ENCODE measurements at regions not wholly inside any gene's neighbourhood (a gene's known extent, or its start where the extent isn't known, plus 50 kb on each side); places are given as distances from the start of the nearest gene placed in this dataset.

DNA sequence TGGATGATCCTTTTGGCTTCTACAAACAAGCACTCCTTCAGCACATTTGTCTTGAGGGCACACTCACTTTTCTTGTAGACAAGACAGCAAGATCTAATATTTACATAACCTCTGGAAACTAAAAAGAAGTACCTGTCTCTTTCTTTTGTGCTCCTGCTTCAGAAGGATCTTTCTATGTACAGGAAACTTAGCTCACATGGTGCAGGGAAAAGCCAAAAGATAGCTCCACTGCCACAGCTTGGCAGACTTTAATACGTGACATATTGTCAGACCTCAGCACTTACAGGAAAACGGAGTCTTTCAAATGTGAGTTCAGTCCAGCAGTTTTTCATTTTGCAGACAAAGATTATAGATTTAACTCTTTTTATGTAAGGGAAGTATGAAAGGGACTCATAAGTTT is 225.5 kb upstream of the SAMSN1 start:
- no peaks in the 10 kb centered on the region for H3K4me1 ChIP-seq (ENCODE audit: control insufficient read depth, insufficient read depth, low read length)
- ChIA-PET CTCF (no interaction called here), POLR2A (no interaction called here)

DNA sequence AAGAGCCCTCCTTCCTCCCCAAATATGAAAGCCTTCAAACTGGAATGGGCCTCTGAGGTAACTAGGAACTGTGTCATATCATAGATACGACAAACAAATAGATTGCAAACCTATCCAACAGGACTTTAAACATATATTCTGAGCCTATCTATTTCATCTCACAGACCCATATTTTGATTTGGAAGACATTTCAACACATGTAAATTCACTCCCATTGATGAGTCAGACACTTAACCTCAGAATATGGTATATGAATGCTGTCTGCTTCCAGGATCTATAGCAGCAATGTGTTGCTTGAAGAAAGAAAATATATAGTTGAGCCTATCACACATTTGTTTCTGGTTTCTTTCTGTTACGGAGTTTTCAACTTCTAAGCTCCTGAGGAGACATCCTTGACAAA is 221.9 kb upstream of the SAMSN1 start:
- CTCF ChIA-PET: no interaction called here
- H3K4me3 ChIP-seq (ENCODE audit: low read depth, low read length): no peak overlapping the region

More for the DNA sequence above, 225.5 kb upstream of the SAMSN1 start:
- Histone ChIP-seq H3K4me3 (ENCODE audit: low read depth, low read length) (no peak overlapping the region), H3K27ac (ENCODE audit: extremely low read depth, low read depth, low read length) (no peak overlapping the region), H3K9me3 (ENCODE audit: control insufficient read depth, insufficient read depth, low read depth, low read length) (no peaks in the 10 kb centered on the region), H3K36me3 (ENCODE audit: control insufficient read depth in 2 of 2, insufficient read depth in 1 of 2, low read length in 2 of 2) (no peaks in the 10 kb centered on the region)
- no peak for TF ChIP-seq ZNF701 (tag by site-specific recombination; IDR thresholded peaks at IDR 0.05)
- TF ChIP-seq, protein P1, sequence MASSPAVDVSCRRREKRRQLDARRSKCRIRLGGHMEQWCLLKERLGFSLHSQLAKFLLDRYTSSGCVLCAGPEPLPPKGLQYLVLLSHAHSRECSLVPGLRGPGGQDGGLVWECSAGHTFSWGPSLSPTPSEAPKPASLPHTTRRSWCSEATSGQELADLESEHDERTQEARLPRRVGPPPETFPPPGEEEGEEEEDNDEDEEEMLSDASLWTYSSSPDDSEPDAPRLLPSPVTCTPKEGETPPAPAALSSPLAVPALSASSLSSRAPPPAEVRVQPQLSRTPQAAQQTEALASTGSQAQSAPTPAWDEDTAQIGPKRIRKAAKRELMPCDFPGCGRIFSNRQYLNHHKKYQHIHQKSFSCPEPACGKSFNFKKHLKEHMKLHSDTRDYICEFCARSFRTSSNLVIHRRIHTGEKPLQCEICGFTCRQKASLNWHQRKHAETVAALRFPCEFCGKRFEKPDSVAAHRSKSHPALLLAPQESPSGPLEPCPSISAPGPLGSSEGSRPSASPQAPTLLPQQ (tag by site-specific recombination; IDR thresholded peaks at IDR 0.05): no peak
- no peak for TF ChIP-seq ZNF776 (tag by site-specific recombination; IDR thresholded peaks at IDR 0.05; ENCODE audit: borderline replicate concordance)
- TF ChIP-seq BCL11B (tag by site-specific recombination; IDR thresholded peaks at IDR 0.05; ENCODE audit: low read depth): no peak
- no peak for TF ChIP-seq KLF10 (tag by site-specific recombination; IDR thresholded peaks at IDR 0.05)
- TF ChIP-seq ZFP3 (tag by site-specific recombination; IDR thresholded peaks at IDR 0.05; ENCODE audit: low read depth): no peak
- TF ChIP-seq GLIS2 (tag by site-specific recombination; IDR thresholded peaks at IDR 0.05): no peak

DNA sequence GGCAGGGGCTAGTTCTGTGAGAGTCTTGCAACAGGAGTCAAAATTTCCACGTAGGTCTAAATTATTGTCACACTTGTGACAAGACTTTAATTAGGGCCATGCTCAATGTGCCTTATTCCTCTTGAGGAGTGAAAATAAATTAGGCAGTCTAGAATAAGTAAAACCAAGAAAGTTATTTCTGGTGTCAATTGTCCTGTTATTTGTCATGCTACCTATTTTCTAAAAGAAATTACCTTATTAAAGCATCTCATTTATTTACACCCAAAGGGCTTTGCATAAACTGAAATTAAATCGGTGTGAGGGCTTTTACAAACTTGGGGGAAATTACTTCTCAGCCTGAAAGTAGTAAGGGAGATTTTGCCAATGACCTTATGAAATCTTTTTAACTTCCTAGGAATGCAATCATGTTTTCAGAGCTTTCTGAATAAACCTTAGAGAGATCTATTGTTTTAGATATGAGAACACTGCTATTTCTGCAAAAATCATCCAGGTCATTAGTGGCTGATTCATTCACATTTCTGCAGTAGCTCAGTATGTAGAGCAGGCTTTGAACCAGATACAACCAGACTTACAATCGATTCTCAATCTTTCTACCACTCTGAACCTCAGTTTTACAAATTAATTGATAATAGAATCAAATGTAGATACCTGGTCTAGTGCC is 221.2 kb upstream of the SAMSN1 start:
- H3K4me3 ChIP-seq (ENCODE audit: low read depth, low read length): no peak overlapping the region
- TF ChIP-seq ZBTB17 (tag by site-specific recombination; IDR thresholded peaks at IDR 0.05): no peak
- TF ChIP-seq BCL11A (tag by site-specific recombination; IDR thresholded peaks at IDR 0.05; ENCODE audit: low read depth): no peak
- no peak for TF ChIP-seq ZNF560 (tag by site-specific recombination; IDR thresholded peaks at IDR 0.05; ENCODE audit: borderline replicate concordance)
- no peak for TF ChIP-seq OSR2 (tag by site-specific recombination; IDR thresholded peaks at IDR 0.05)
- TF ChIP-seq, protein P2, sequence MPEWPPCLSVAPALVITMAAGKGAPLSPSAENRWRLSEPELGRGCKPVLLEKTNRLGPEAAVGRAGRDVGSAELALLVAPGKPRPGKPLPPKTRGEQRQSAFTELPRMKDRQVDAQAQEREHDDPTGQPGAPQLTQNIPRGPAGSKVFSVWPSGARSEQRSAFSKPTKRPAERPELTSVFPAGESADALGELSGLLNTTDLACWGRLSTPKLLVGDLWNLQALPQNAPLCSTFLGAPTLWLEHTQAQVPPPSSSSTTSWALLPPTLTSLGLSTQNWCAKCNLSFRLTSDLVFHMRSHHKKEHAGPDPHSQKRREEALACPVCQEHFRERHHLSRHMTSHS (tag by site-specific recombination; IDR thresholded peaks at IDR 0.05): no peak
- POLR2A ChIA-PET: no interaction called here
- no peaks in the 10 kb centered on the region for H3K9me3 ChIP-seq (ENCODE audit: control insufficient read depth, insufficient read depth, low read depth, low read length)
- CTCF ChIA-PET: interaction anchor here (1.0 kb wide), 1 partner anchor 29 kb away, joined by 3 read pairs; no protein-coding TSS in a partner anchor
- H3K4me1 ChIP-seq (ENCODE audit: control insufficient read depth, insufficient read depth, low read length): no peaks in the 10 kb centered on the region
- no peaks in the 10 kb centered on the region for H3K36me3 ChIP-seq (ENCODE audit: control insufficient read depth in 2 of 2, insufficient read depth in 1 of 2, low read length in 2 of 2)
- H3K27ac ChIP-seq (ENCODE audit: extremely low read depth, low read depth, low read length): no peak overlapping the region

More for the DNA sequence above, 221.9 kb upstream of the SAMSN1 start:
- no peaks in the 10 kb centered on the region for H3K36me3 ChIP-seq (ENCODE audit: control insufficient read depth in 2 of 2, insufficient read depth in 1 of 2, low read length in 2 of 2)
- H3K9me3 ChIP-seq (ENCODE audit: control insufficient read depth, insufficient read depth, low read depth, low read length): no peaks in the 10 kb centered on the region
- H3K27ac ChIP-seq (ENCODE audit: extremely low read depth, low read depth, low read length): no peak overlapping the region
- H3K4me1 ChIP-seq (ENCODE audit: control insufficient read depth, insufficient read depth, low read length): no peaks in the 10 kb centered on the region
- POLR2A ChIA-PET: no interaction called here
- TF ChIP-seq ZBTB8A (tag by site-specific recombination; IDR thresholded peaks at IDR 0.05) (no peak), ZNF221 (tag by site-specific recombination; IDR thresholded peaks at IDR 0.05; ENCODE audit: borderline replicate concordance) (no peak)

DNA sequence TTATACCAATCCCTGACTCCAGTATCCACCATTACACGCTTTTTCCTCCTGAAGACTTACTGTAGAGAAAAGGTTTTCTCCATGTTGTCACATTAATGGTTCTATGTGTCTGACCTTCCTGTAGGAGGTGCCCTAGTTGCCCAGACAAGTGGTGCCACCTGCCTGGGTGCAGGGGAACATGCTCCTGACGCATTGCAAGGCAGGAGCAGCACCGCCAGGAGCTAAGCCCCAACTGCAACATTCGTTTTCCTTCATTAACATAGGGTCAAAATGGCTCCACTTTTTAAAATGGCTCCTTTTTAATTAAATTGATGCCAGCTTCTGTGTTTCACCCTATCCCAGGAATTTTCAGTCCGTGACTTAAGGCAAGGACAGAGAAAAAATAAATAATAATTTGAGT is 220.1 kb upstream of the SAMSN1 start:
- POLR2A ChIA-PET: no interaction called here
- H3K27ac ChIP-seq (ENCODE audit: extremely low read depth, low read depth, low read length): no peak overlapping the region
- no peak for TF ChIP-seq YY2 (tag by site-specific recombination; IDR thresholded peaks at IDR 0.05)
- H3K9me3 ChIP-seq (ENCODE audit: control insufficient read depth, insufficient read depth, low read depth, low read length): no peaks in the 10 kb centered on the region
- no peaks in the 10 kb centered on the region for H3K36me3 ChIP-seq (ENCODE audit: control insufficient read depth in 2 of 2, insufficient read depth in 1 of 2, low read length in 2 of 2)
- no peak overlapping the region for H3K4me3 ChIP-seq (ENCODE audit: low read depth, low read length)
- no peaks in the 10 kb centered on the region for H3K4me1 ChIP-seq (ENCODE audit: control insufficient read depth, insufficient read depth, low read length)
- CTCF ChIA-PET: no interaction called here
